ENCODE measurements at regions not wholly inside any gene's neighbourhood (a gene's known extent, or its start where the extent isn't known, plus 50 kb on each side); places are given as distances from the start of the nearest gene placed in this dataset.
"Not testable (repeated sequence)": the region's sequence is repeated elsewhere in the genome, so short reads cannot be mapped to it uniquely, and the experiment has no call there.

DNA sequence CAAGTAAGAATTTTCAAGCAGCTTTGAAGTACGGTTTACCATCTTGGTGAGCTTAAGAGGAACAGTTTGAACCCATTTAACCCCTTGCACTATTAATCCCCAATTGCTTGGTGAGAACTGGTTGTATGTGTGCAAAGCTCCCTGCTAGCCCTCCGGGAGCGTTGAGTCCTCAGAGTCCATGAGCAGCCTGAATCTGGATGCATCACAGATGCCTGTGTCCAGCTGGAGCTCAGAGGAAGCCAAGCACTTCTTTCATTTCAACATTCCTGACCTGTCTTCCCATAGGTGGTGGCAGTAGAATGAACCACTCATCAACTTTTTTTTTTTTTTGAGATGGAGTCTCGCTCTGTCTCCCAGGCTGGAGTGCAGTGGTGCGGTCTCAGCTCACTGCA, 199.9 kb upstream of the IRF2BP2 start:
- DNase-seq = not testable (repeated sequence)

GRCh38 chr1:234808943-234809853, 199.2 kb upstream of the IRF2BP2 start:
- not testable (repeated sequence) for DNase-seq

- DNase-seq = not testable (repeated sequence)
Observed at GRCh38 chr1:234808459-234808858, 198.5 kb upstream of the IRF2BP2 start.

- DNase-seq = not testable (repeated sequence)
Observed at GRCh38 chr1:234807705-234808104, 197.7 kb upstream of the IRF2BP2 start.

DNA sequence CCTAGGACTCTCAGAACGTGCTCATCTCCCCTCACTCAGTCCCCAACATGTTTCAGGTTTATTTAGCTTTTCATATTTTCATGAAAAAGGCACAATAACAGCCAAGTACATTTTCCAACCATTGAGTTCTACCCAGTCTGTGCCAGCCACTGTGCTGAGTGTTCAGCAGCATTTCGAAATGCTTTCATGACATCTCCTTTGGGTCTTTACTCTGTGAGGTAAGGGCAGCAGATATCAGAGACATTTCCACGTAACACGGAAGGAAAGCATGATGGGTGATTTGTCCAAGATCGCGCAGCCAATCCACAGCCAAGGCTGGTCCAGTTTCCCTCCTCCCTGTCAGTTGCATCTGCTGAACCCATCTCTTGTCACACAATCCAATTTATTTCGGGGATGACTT, 192.6 kb upstream of the IRF2BP2 start:
- not testable (repeated sequence) for DNase-seq

DNA sequence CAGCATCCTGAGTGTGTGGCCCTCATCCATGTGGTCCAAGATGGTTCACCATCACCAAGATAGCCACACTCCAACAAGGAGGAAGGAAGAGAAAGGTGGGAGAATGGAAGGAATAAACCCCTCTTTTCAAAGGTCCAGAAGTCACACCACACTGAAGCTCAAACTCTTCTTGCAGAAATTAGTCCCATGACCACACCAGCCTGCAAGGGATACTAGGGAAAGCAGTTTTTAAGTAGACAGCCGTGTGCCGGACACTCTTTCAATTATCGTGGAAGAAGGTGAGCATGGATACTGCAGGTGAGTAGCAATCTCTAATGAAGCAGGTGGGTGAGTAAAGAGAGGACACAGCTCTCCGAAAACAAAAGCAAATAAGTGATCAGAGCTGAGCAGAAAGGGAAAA, 191.7 kb upstream of the IRF2BP2 start:
- DNase-seq = not testable (repeated sequence)

- DNase-seq = not testable (repeated sequence)
Observed at GRCh38 chr1:234801147-234801546, 191.2 kb upstream of the IRF2BP2 start.

DNA sequence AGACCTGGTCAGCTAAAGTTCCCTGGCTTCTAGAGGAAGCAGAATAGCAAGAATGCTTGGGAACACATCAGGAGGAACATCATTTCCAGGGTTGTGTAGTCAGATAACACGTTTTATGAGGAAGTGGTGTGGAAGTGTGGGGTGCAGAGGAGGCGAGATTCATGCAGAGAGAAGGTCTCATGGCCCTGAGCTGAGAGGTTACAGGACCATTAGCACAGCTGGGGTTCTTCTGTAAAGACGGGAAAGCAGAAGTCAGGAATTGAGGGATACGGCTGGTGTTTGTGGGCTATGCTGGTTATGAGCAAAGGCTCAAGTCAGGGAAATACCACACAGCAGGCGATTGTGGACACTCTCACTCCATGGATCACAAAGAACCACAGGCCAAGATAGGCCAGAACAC, 190.6 kb upstream of the IRF2BP2 start:
- DNase-seq = not testable (repeated sequence)

DNA sequence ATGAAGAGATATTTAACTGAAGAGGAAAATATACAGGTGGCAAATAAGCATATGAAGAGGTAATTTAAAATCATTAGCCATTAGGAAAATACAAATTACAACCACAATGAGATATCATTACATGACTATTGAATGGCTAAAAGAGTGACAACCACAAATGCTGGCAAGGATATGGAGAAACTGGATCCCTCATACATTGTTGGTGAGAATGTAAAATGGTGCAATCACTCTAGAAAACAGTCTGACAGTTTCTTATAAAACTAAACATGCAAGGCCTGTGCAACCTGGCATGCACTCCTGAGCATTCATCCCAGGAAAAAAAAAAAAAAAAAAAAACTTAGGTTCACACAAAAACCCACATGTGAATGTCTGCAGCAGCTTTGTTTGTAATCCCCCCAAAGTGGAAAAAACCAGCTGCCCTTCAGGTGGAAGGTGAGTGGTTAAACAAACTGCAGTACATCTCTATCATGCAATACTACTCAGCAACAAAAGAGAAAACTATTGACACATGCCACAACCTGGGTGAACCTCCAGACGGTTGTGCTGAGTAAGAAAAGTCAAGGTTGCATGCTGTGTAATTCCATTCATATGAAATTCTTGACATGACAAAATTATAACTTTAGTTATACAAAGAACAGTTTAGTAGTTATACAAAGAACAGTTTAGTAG, 189.2 kb upstream of the IRF2BP2 start:
- DNase-seq = not testable (repeated sequence)

GRCh38 chr1:234797216-234797615, 187.2 kb upstream of the IRF2BP2 start:
- not testable (repeated sequence) for DNase-seq

- not testable (repeated sequence) for DNase-seq
Observed at GRCh38 chr1:234796438-234796792, 186.4 kb upstream of the IRF2BP2 start.

GRCh38 chr1:234795711-234796437, 185.9 kb upstream of the IRF2BP2 start:
- DNase-seq = not testable (repeated sequence)

GRCh38 chr1:234795007-234795406, 185.0 kb upstream of the IRF2BP2 start:
- DNase-seq = not testable (repeated sequence)

DNA sequence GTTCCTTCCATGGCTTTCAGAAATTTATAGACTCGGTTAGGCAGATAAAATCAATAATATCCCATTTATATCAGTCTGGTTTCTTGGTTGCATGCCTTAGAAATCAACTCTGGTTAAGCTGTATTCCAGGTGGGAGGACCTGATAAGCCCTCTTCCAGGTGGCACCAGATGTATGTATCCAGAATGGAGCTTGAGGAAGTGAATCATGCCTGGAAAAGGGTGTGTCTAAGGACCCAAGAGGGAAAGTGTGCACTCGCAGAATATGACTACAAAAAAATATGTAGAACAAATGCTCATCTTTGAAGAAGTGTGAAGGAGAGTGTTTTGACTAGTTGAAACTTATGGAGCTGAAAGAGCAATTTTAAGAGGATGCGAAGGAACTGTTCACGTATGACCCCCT, 184.5 kb upstream of the IRF2BP2 start:
- not testable (repeated sequence) for DNase-seq

GRCh38 chr1:234793924-234794323, 183.9 kb upstream of the IRF2BP2 start:
- DNase-seq = not testable (repeated sequence)

DNA sequence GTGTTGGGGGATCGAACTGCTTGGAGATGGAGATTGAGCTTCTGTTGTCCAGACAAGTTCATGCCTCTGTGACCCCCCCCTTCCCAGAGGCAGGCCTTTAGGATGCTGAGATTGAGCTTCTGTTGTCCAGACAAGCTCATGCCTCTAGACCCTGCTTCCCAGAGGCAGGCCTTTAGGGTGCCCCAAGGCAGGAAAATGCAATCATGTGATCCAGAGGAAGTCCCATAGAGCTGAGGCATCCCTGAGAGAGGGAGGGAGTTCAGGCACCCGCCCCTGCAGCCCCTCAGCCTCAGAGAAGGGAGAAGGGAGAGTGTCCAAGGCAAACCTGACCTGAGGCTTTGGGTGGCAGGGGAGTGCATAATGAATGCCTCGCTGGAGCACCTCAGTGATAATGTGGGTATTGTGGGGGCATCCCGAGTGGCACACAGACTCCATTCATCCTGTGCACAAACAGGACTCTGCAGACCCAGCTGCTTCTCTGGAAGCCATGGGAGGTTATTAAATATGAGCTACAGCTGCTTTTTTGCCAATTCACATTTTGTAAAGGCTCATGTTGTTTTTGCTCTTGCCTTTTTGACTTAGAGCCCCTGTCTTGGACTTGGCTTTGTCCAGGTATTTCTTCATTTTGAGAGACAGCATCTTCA, 182.4 kb upstream of the IRF2BP2 start:
- not testable (repeated sequence) for DNase-seq

DNA sequence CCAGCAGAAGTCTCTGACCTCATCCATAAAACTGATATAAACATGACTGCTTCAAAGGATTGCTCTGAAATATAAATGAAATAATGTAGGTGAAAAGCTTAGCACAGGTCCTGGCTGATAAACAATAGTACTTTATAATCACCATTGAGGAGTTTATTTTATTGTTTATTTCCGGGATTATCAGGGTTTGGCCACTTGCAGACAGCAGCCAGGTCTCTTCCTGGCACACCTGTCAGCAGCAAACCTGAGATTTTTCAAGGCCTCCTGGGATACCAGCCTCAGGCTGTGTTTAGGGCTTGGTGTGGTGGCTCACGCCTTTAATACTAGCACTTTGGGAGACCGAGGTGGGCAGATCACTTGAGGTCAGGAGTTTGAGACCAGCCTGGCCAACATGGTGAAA, 181.6 kb upstream of the IRF2BP2 start:
- DNase-seq = not testable (repeated sequence)

DNA sequence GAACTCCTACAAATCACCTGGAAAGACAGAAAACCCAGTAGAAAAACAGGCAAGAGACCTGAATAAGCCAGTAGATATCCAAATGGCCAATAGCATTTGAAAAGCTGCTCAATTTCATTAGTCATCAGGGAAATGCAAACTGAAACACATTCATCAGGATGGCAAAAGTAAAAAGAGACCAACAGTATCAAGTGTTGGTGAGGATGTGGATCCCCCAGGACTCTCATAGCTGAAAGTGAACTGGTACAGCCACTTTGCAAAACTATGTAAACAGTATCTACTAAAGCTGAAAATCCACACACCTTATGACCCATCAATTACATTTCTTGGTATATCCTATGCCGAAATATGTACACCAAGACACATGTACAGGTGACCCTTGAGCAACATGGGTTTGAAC, 180.4 kb upstream of the IRF2BP2 start:
- DNase-seq = not testable (repeated sequence)

DNA sequence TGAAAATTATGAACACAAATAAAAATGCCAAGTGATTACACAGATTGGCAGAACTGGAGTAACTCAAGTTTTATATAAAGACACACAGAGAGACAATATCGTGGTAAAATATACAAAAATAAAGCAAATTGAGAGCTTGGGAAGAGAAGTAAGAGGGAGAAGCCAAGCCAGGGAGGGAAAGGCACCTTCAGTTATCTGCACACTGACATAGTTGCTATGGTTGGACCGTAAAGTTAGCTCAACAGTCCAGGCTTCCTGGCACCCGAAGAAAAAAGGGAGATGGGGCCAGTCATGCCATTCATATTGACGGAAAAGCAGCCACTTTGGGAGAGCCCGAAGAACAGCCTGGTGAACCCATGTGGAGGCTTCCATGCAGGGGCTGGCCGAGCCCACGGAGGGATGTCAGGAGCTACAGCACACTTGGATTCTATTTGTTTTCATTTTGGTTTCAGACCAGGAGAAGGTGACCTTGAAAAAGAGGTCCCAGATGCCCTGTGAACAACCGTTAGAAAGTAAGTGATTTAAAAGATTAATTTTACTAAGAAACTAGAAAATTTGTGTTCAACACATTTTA, 177.1 kb upstream of the IRF2BP2 start:
- DNase-seq = not testable (repeated sequence)

- not testable (repeated sequence) for DNase-seq
Observed at GRCh38 chr1:234785922-234786321, 175.9 kb upstream of the IRF2BP2 start.

GRCh38 chr1:234785471-234785919, 175.5 kb upstream of the IRF2BP2 start:
- DNase-seq = not testable (repeated sequence)

DNA sequence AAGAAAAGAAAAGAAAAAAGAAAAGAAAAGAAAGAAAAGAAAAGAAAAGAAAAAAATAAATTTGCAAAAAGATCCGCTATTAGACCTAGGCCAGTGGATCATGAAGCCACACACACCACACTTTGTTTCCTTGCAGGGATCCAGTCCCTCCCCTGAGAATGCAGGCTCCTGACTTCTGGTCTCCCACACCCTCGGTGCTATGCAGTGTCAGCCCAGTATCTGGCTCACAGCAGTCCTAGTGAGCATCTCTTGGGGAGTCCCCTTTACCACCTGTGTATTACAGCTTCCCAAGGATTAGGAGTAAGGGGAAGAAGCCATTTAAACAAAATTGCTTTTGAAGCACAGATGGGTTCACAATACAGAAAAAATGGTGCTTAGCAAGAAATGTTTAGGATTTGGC, 174.1 kb upstream of the IRF2BP2 start:
- not testable (repeated sequence) for DNase-seq

Measured in effector CD8-positive, alpha-beta T cell (primary cell).